ENCODE measurements at regions not wholly inside any gene's neighbourhood (a gene's known extent, or its start where the extent isn't known, plus 50 kb on each side); places are given as distances from the start of the nearest gene placed in this dataset.

GRCh38 chr5:29214839-29215238 is 1978.6 kb upstream of the CDH6 start:
- TF ChIP-seq ZC3H10 (CRISPR knock-in tag; IDR thresholded peaks at IDR 0.05) (no peak), GLIS3 (CRISPR knock-in tag; IDR thresholded peaks at IDR 0.05) (no peak), ZFP30 (CRISPR knock-in tag; IDR thresholded peaks at IDR 0.05) (no peak), CREB5 (CRISPR knock-in tag; IDR thresholded peaks at IDR 0.05; ENCODE audit: low read depth) (no peak), RARB (CRISPR knock-in tag; IDR thresholded peaks at IDR 0.05) (no peak), SNAI2 (CRISPR knock-in tag; IDR thresholded peaks at IDR 0.05) (no peak), ZFP3 (CRISPR knock-in tag; IDR thresholded peaks at IDR 0.05) (no peak), PPARA (CRISPR knock-in tag; IDR thresholded peaks at IDR 0.05; ENCODE audit: borderline replicate concordance) (no peak), PATZ1 (CRISPR knock-in tag; IDR thresholded peaks at IDR 0.05; ENCODE audit: borderline replicate concordance) (no peak), TSHZ2 (CRISPR knock-in tag; IDR thresholded peaks at IDR 0.05) (no peak), ISL1 (CRISPR knock-in tag; IDR thresholded peaks at IDR 0.05) (no peak), ZNF70 (CRISPR knock-in tag; IDR thresholded peaks at IDR 0.05) (no peak), ARNTL (CRISPR knock-in tag; IDR thresholded peaks at IDR 0.05; ENCODE audit: borderline replicate concordance, low read depth) (no peak), CSRNP3 (CRISPR knock-in tag; IDR thresholded peaks at IDR 0.05) (no peak), ZNF8 (CRISPR knock-in tag; IDR thresholded peaks at IDR 0.05) (no peak)
- no peak for ATAC-seq

DNA sequence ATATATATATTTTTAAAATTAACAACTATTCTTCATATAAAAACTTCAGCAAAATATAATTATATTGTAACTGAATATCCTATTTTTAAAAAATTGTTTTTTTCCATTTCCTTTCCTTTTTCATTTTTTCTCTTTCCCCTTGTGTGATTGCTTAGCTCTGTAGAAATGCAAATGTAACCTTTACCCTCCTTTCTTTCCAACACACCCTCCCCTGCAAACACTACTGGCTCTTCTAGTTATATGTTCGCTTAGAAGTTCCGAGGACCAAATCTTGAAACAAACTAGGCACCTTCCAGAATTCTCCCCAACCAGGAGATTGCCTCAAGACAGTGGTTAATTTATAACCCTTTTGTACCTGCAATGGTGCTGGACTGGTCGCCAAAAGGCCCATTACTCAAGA is 1980.0 kb upstream of the CDH6 start:
- no peak for TF ChIP-seq PATZ1 (CRISPR knock-in tag; IDR thresholded peaks at IDR 0.05; ENCODE audit: borderline replicate concordance)
- no peak for TF ChIP-seq BACH2 (CRISPR knock-in tag; IDR thresholded peaks at IDR 0.05; ENCODE audit: borderline replicate concordance)
- no peak for TF ChIP-seq ISL1 (CRISPR knock-in tag; IDR thresholded peaks at IDR 0.05)
- TF ChIP-seq PPARA (CRISPR knock-in tag; IDR thresholded peaks at IDR 0.05; ENCODE audit: borderline replicate concordance), result no peak
- TF ChIP-seq, protein P1, sequence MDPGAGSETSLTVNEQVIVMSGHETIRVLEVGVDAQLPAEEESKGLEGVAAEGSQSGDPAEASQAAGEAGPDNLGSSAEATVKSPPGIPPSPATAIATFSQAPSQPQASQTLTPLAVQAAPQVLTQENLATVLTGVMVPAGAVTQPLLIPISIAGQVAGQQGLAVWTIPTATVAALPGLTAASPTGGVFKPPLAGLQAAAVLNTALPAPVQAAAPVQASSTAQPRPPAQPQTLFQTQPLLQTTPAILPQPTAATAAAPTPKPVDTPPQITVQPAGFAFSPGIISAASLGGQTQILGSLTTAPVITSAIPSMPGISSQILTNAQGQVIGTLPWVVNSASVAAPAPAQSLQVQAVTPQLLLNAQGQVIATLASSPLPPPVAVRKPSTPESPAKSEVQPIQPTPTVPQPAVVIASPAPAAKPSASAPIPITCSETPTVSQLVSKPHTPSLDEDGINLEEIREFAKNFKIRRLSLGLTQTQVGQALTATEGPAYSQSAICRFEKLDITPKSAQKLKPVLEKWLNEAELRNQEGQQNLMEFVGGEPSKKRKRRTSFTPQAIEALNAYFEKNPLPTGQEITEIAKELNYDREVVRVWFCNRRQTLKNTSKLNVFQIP (CRISPR knock-in tag; IDR thresholded peaks at IDR 0.05; ENCODE audit: borderline replicate concordance, low read depth), result no peak
- no peak for TF ChIP-seq CSRNP3 (CRISPR knock-in tag; IDR thresholded peaks at IDR 0.05)
- TF ChIP-seq ZC3H10 (CRISPR knock-in tag; IDR thresholded peaks at IDR 0.05), result no peak
- no peak for TF ChIP-seq ZFP30 (CRISPR knock-in tag; IDR thresholded peaks at IDR 0.05)
- TF ChIP-seq CREB5 (CRISPR knock-in tag; IDR thresholded peaks at IDR 0.05; ENCODE audit: low read depth), result no peak
- TF ChIP-seq ZFP3 (CRISPR knock-in tag; IDR thresholded peaks at IDR 0.05), result no peak
- no peak for TF ChIP-seq TSHZ2 (CRISPR knock-in tag; IDR thresholded peaks at IDR 0.05)
- no peak for TF ChIP-seq TOX (CRISPR knock-in tag; IDR thresholded peaks at IDR 0.05; ENCODE audit: borderline replicate concordance)
- no peak for TF ChIP-seq ZNF8 (CRISPR knock-in tag; IDR thresholded peaks at IDR 0.05)
- no peak for ATAC-seq

All from SK-N-SH treated with all-trans-retinoic acid at 6 μM for 48 hours (cell line).